ENCODE measurements at regions not wholly inside any gene's neighbourhood (a gene's known extent, or its start where the extent isn't known, plus 50 kb on each side); places are given as distances from the start of the nearest gene placed in this dataset.

GRCh38 chr2:147515213-147515612 lies 329.6 kb upstream of the ACVR2A start:
- H3K27me3 ChIP-seq (ENCODE audit: insufficient read depth, poor library complexity, severe bottlenecking): no peaks in the 10 kb centered on the region
- no peak overlapping the region for H3K27ac ChIP-seq (replicated peaks)
- no peak for DNase-seq (ENCODE audit: low read depth in 1 of 2, low spot score in 1 of 2)
- H3K4me3 ChIP-seq (replicated peaks; ENCODE audit: insufficient read depth, low read length): no peak overlapping the region
- TF ChIP-seq GABPA (IDR thresholded peaks at IDR 0.05; ENCODE audit: low read depth) (no peak), REST (IDR thresholded peaks at IDR 0.05; ENCODE audit: insufficient replicate concordance, low read depth) (no peak), POLR2AphosphoS5 (IDR thresholded peaks at IDR 0.05; ENCODE audit: low read depth) (no peak), SPI1 (IDR thresholded peaks at IDR 0.05; ENCODE audit: borderline replicate concordance, low read depth) (no peak), CTCF (IDR thresholded peaks at IDR 0.05; ENCODE audit: insufficient read depth, low read length) (no peak)

- no peak for TF ChIP-seq REST (IDR thresholded peaks at IDR 0.05; ENCODE audit: insufficient replicate concordance, low read depth)
- TF ChIP-seq POLR2AphosphoS5 (IDR thresholded peaks at IDR 0.05; ENCODE audit: low read depth): no peak
- Histone ChIP-seq H3K27ac (replicated peaks) (no peak overlapping the region), H3K4me3 (replicated peaks; ENCODE audit: insufficient read depth, low read length) (no peak overlapping the region), H3K27me3 (ENCODE audit: insufficient read depth, poor library complexity, severe bottlenecking) (no peaks in the 10 kb centered on the region)
- DNase-seq (ENCODE audit: low read depth in 1 of 2, low spot score in 1 of 2): no peak
These were observed 332.6 kb upstream of the ACVR2A start for GRCh38 chr2:147512206-147512605.

GRCh38 chr2:147511491-147511948 lies 333.3 kb upstream of the ACVR2A start:
- Histone ChIP-seq H3K4me3 (replicated peaks; ENCODE audit: insufficient read depth, low read length) (no peak overlapping the region), H3K27me3 (ENCODE audit: insufficient read depth, poor library complexity, severe bottlenecking) (no peaks in the 10 kb centered on the region), H3K27ac (replicated peaks) (no peak overlapping the region)
- DNase-seq (ENCODE audit: low read depth in 1 of 2, low spot score in 1 of 2): no peak
- TF ChIP-seq REST (IDR thresholded peaks at IDR 0.05; ENCODE audit: insufficient replicate concordance, low read depth) (no peak), CTCF (IDR thresholded peaks at IDR 0.05; ENCODE audit: insufficient read depth, low read length) (no peak), POLR2AphosphoS5 (IDR thresholded peaks at IDR 0.05; ENCODE audit: low read depth) (no peak), GABPA (IDR thresholded peaks at IDR 0.05; ENCODE audit: low read depth) (no peak), SPI1 (IDR thresholded peaks at IDR 0.05; ENCODE audit: borderline replicate concordance, low read depth) (no peak)

GRCh38 chr2:147509821-147510220 lies 335.0 kb upstream of the ACVR2A start:
- DNase-seq (ENCODE audit: low read depth in 1 of 2, low spot score in 1 of 2): no peak
- Histone ChIP-seq H3K4me3 (replicated peaks; ENCODE audit: insufficient read depth, low read length) (no peak overlapping the region), H3K27me3 (ENCODE audit: insufficient read depth, poor library complexity, severe bottlenecking) (no peaks in the 10 kb centered on the region), H3K27ac (replicated peaks) (no peak overlapping the region)
- no peak for TF ChIP-seq POLR2AphosphoS5 (IDR thresholded peaks at IDR 0.05; ENCODE audit: low read depth)
- TF ChIP-seq REST (IDR thresholded peaks at IDR 0.05; ENCODE audit: insufficient replicate concordance, low read depth): no peak
- no peak for TF ChIP-seq GABPA (IDR thresholded peaks at IDR 0.05; ENCODE audit: low read depth)
- TF ChIP-seq SPI1 (IDR thresholded peaks at IDR 0.05; ENCODE audit: borderline replicate concordance, low read depth): no peak
- TF ChIP-seq CTCF (IDR thresholded peaks at IDR 0.05; ENCODE audit: insufficient read depth, low read length): no peak

Measured in HL-60 (cell line).